Type B pancreatic cell (in vitro differentiated cells): ENCODE measurements at regions not wholly inside any gene's neighbourhood (a gene's known extent, or its start where the extent isn't known, plus 50 kb on each side); places are given as distances from the start of the nearest gene placed in this dataset.

ENCODE experiments used
- DNase-seq: peaks from one replicate; pipeline ENCODE4 v3.0.0; 2021; ENCODE audit warnings: mixed read lengths; ENCODE audit not compliant: unreplicated experiment; ENCODE audit errors: extremely low spot score
- H3K27ac Mint-ChIP-seq: 2 replicates; pipeline ENCODE4 v1.8.0; 2021; ENCODE audit warnings: mild to moderate bottlenecking, mixed read lengths
- H3K27me3 Mint-ChIP-seq: 2 replicates; pipeline ENCODE4 v1.8.0; 2021; ENCODE audit warnings: mixed read lengths
- H3K36me3 Mint-ChIP-seq: 2 replicates; pipeline ENCODE4 v1.8.0; 2021; ENCODE audit warnings: mixed read lengths
- H3K4me1 Mint-ChIP-seq: one replicate; pipeline ENCODE4 v1.8.0; 2021; ENCODE audit warnings: mixed read lengths; ENCODE audit not compliant: unreplicated experiment
- H3K4me3 Mint-ChIP-seq: 2 replicates; pipeline ENCODE4 v1.8.0; 2021; ENCODE audit warnings: mild to moderate bottlenecking, mixed read lengths
- H3K9me3 Mint-ChIP-seq: 2 replicates; pipeline ENCODE4 v1.8.0; 2021; ENCODE audit warnings: mixed read lengths
- TF ChIP-seq, protein P1 (sequence below): fragments of 200-600 bp; sonication (generic); conservative IDR thresholded peaks from 2 replicates; pipeline ENCODE4 v1.5.0; 2021; ENCODE audit warnings: antibody characterized with exemption, mild to moderate bottlenecking

GRCh38 chr5:41648996-41649395 lies 138.6 kb upstream of the PLCXD3 start:
- Mint-ChIP-seq H3K4me3 (no peak overlapping the region), H3K4me1 (peaks cover 4% of the 10 kb centered on the region), H3K36me3 (no peaks in the 10 kb centered on the region), H3K27ac (no peak overlapping the region), H3K9me3 (no peaks in the 10 kb centered on the region), H3K27me3 (no peaks in the 10 kb centered on the region)
- DNase-seq: no peak
- TF ChIP-seq, protein P1, sequence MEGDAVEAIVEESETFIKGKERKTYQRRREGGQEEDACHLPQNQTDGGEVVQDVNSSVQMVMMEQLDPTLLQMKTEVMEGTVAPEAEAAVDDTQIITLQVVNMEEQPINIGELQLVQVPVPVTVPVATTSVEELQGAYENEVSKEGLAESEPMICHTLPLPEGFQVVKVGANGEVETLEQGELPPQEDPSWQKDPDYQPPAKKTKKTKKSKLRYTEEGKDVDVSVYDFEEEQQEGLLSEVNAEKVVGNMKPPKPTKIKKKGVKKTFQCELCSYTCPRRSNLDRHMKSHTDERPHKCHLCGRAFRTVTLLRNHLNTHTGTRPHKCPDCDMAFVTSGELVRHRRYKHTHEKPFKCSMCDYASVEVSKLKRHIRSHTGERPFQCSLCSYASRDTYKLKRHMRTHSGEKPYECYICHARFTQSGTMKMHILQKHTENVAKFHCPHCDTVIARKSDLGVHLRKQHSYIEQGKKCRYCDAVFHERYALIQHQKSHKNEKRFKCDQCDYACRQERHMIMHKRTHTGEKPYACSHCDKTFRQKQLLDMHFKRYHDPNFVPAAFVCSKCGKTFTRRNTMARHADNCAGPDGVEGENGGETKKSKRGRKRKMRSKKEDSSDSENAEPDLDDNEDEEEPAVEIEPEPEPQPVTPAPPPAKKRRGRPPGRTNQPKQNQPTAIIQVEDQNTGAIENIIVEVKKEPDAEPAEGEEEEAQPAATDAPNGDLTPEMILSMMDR: no peak

DNA sequence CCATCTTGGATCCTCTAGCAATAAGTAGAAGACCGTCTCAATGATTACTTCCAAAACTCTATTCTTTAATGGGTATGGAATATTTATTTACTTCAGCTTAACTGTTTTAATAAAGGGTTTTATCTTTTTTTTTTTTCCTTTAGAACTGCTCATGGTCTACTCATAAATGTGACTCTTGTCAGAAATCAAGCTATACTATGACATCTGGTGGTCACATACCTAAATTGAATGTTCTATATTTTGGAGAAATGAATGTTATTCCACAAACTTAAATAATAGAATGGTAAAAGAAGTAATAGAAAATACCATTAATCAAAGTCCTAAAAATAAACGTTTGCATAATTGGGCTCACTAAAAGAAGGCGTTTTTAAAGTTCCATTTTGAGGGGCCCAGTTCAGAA lies 131.2 kb upstream of the PLCXD3 start:
- H3K9me3 Mint-ChIP-seq: no peaks in the 10 kb centered on the region
- H3K36me3 Mint-ChIP-seq: no peaks in the 10 kb centered on the region
- H3K27me3 Mint-ChIP-seq: no peaks in the 10 kb centered on the region
- no peak overlapping the region for H3K27ac Mint-ChIP-seq
- H3K4me3 Mint-ChIP-seq: no peak overlapping the region
- TF ChIP-seq, protein P1: peak; percentile 56
- no peak for DNase-seq
- H3K4me1 Mint-ChIP-seq: peaks cover 12% of the 10 kb centered on the region

GRCh38 chr5:41638685-41639084 lies 128.3 kb upstream of the PLCXD3 start:
- H3K27ac Mint-ChIP-seq: no peak overlapping the region
- no peaks in the 10 kb centered on the region for H3K9me3 Mint-ChIP-seq
- no peaks in the 10 kb centered on the region for H3K27me3 Mint-ChIP-seq
- TF ChIP-seq, protein P1: no peak
- H3K4me1 Mint-ChIP-seq: peaks cover 12% of the 10 kb centered on the region
- H3K36me3 Mint-ChIP-seq: no peaks in the 10 kb centered on the region
- DNase-seq: no peak
- H3K4me3 Mint-ChIP-seq: no peak overlapping the region

GRCh38 chr5:41637869-41638268 lies 127.5 kb upstream of the PLCXD3 start:
- Mint-ChIP-seq H3K27ac (peak overlapping the region; percentile 44), H3K4me3 (peak overlapping the region; percentile 39), H3K36me3 (no peaks in the 10 kb centered on the region), H3K4me1 (peaks cover 12% of the 10 kb centered on the region), H3K27me3 (no peaks in the 10 kb centered on the region), H3K9me3 (no peaks in the 10 kb centered on the region)
- no peak for DNase-seq
- TF ChIP-seq, protein P1: peak; percentile 64

DNA sequence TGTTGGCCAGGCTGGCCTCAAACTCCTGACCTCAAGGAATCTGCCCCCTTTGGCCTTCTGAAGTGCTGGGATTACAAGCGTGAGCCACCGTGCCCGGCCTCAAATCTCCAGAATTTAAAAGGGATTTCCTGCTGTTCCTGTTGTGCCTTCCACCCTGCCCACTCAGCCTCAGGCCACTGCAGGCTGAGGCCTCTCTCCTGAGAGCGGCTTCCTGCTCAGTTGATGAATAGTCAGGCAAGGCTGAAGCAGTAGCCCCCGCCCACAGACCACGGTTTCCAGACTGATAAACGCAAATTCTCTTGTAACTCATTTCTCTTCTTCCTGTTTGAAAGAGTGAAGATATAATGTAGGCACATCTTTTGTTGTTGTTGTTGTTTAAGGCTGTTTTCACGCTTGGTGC lies 127.0 kb upstream of the PLCXD3 start:
- Mint-ChIP-seq H3K27me3 (no peaks in the 10 kb centered on the region), H3K27ac (peak overlapping the region; percentile 44), H3K9me3 (no peaks in the 10 kb centered on the region), H3K36me3 (no peaks in the 10 kb centered on the region), H3K4me3 (peak overlapping the region; percentile 39), H3K4me1 (peaks cover 12% of the 10 kb centered on the region)
- no peak for DNase-seq
- TF ChIP-seq, protein P1: no peak

DNA sequence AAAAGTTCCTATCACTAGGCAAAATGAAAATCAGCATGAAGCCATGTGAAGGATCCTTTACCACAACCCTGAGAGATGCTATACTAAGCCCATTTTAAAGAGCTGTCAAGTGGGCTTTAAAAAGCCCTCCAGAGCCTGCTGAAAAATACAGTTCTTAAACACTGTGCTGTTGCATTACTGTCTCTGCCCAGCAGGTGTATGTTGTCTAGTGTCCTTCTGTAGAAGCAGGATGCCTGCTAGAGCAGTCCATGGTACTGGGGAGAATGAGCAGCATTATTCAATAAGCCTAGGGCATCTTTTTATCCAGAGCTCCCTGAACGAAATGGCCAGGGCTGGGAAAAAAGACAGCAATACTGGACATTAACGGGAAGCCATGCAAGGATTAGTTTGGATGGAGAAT lies 126.2 kb upstream of the PLCXD3 start:
- Mint-ChIP-seq H3K27ac (no peak overlapping the region), H3K4me1 (peaks cover 12% of the 10 kb centered on the region), H3K36me3 (no peaks in the 10 kb centered on the region), H3K27me3 (no peaks in the 10 kb centered on the region), H3K9me3 (no peaks in the 10 kb centered on the region), H3K4me3 (no peak overlapping the region)
- TF ChIP-seq, protein P1: peak; percentile 63
- DNase-seq: no peak
